ENCODE measurements at regions not wholly inside any gene's neighbourhood (a gene's known extent, or its start where the extent isn't known, plus 50 kb on each side); places are given as distances from the start of the nearest gene placed in this dataset.
"Not testable (repeated sequence)": the region's sequence is repeated elsewhere in the genome, so short reads cannot be mapped to it uniquely, and the experiment has no call there.

GRCh38 chr15:47027322-47027946, 689.9 kb upstream of the SEMA6D start:
- DNase-seq = no peak

- DNase-seq = no peak
Observed at GRCh38 chr15:47035475-47036406, 681.6 kb upstream of the SEMA6D start.

- DNase-seq = no peak
Observed at GRCh38 chr15:47037003-47037402, 680.3 kb upstream of the SEMA6D start.

GRCh38 chr15:47039225-47039624, 678.1 kb upstream of the SEMA6D start:
- no peak for DNase-seq

- no peak for DNase-seq
Observed at GRCh38 chr15:47041301-47041700, 676.0 kb upstream of the SEMA6D start.

GRCh38 chr15:47047981-47048380, 669.3 kb upstream of the SEMA6D start:
- not testable (repeated sequence) for DNase-seq

- no peak for DNase-seq
Observed at GRCh38 chr15:47066392-47066791, 650.9 kb upstream of the SEMA6D start.

- not testable (repeated sequence) for DNase-seq
Observed at GRCh38 chr15:47077846-47078245, 639.5 kb upstream of the SEMA6D start.

- DNase-seq = no peak
Observed at GRCh38 chr15:47095833-47096232, 621.5 kb upstream of the SEMA6D start.

GRCh38 chr15:47098526-47098925, 618.8 kb upstream of the SEMA6D start:
- DNase-seq = not testable (repeated sequence)

GRCh38 chr15:47099801-47100200, 617.5 kb upstream of the SEMA6D start:
- not testable (repeated sequence) for DNase-seq

- DNase-seq = peak; percentile 0
Observed at GRCh38 chr15:47108800-47109199, 608.5 kb upstream of the SEMA6D start.

- no peak for DNase-seq
Observed at GRCh38 chr15:47116698-47117097, 600.6 kb upstream of the SEMA6D start.

- DNase-seq = no peak
Observed at GRCh38 chr15:47119349-47119748, 598.0 kb upstream of the SEMA6D start.

GRCh38 chr15:47124430-47125102, 592.7 kb upstream of the SEMA6D start:
- no peak for DNase-seq

- DNase-seq = no peak
Observed at GRCh38 chr15:47129033-47129432, 588.3 kb upstream of the SEMA6D start.

- DNase-seq = not testable (repeated sequence)
Observed at GRCh38 chr15:47131450-47131849, 585.9 kb upstream of the SEMA6D start.

GRCh38 chr15:47135267-47135666, 582.0 kb upstream of the SEMA6D start:
- no peak for DNase-seq

- no peak for DNase-seq
Observed at GRCh38 chr15:47136236-47136635, 581.1 kb upstream of the SEMA6D start.

- no peak for DNase-seq
Observed at GRCh38 chr15:47139965-47140364, 577.3 kb upstream of the SEMA6D start.

- DNase-seq = no peak
Observed at GRCh38 chr15:47157827-47158226, 559.5 kb upstream of the SEMA6D start.

GRCh38 chr15:47158573-47158972, 558.7 kb upstream of the SEMA6D start:
- DNase-seq = no peak

- DNase-seq = no peak
Observed at GRCh38 chr15:47177177-47177576, 540.1 kb upstream of the SEMA6D start.

GRCh38 chr15:47179988-47180387, 537.3 kb upstream of the SEMA6D start:
- DNase-seq = no peak
